ENCODE measurements at regions not wholly inside any gene's neighbourhood (a gene's known extent, or its start where the extent isn't known, plus 50 kb on each side); places are given as distances from the start of the nearest gene placed in this dataset.
"Not testable (repeated sequence)": the region's sequence is repeated elsewhere in the genome, so short reads cannot be mapped to it uniquely, and the experiment has no call there.

DNA sequence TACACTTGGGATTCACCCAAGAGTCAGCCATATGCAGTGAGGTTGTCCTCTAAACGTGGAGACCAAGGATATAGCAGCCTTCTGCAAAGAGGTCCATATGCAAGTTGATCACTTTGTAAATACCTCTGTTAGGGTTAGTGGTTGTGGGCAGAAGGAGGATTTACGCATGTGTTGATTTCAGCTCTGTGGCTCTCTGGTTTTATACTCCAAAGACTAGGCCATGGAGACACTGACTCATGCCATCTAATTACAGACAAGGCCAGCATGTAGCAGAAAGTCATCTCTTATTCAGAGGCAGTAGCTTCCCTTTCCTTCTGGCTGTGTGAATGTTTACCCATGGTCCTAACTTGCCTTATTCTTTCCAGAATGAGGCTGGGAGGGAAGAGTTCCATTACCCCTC is 140.9 kb upstream of the GOLGA6L4 start:
- not testable (repeated sequence) for DNase-seq

DNA sequence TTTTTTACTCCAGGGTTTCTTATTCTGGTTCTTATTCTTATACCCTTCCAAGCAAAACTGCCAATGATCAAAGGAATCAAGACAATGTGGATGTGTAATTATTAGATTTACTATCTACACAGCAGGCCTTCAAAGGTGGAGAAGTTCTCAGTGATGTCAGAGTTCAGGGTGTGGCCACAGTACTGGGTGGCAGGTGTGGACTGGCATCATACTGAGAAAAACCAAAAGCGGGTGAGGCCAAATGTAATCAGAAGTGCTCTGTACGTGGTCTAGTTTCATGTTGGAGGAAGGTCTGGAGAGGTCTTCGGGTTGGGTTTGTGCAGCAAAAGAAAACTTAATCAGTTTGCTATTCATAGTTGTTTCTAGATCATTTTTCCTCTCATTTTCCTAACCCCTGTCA is 138.5 kb upstream of the GOLGA6L4 start:
- not testable (repeated sequence) for DNase-seq

DNA sequence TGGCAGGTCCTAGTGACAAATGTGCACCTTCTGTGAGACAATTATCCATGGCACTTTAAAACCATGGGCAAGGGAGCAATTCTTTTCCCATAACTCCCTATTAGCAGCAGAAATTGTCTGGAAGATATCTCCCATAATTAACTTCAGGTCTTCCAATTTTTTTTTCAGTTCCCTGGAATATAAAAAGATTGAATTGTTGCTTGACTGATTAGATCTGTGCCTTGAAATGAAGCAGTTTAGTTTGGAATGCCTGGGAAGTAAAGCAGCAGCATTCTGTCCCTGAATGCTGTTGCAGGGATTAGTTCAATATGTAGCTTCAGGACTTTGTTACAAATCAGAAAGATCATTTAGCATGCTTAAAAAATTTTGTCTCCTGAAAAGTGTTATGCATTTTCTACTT is 137.0 kb upstream of the GOLGA6L4 start:
- DNase-seq = no peak

DNA sequence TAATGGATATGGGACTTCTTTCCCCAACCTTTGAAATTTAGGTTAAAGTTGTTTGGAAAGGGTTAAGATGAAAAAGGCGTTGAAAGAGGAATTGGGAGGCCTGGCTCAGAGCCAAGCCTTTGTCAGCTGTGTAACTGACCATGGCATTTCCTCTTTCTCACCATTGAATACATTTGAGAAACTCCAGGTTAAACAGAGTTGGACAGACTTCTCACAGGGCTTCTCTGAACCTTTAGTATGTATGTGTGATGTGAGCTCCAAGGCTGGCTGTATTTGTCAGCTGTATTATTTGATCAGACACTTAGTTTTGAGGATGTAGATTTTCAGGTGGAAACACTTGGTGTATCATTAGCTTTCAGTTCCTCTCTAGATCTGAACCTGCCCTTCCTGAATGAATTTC is 136.4 kb upstream of the GOLGA6L4 start:
- DNase-seq = no peak

DNA sequence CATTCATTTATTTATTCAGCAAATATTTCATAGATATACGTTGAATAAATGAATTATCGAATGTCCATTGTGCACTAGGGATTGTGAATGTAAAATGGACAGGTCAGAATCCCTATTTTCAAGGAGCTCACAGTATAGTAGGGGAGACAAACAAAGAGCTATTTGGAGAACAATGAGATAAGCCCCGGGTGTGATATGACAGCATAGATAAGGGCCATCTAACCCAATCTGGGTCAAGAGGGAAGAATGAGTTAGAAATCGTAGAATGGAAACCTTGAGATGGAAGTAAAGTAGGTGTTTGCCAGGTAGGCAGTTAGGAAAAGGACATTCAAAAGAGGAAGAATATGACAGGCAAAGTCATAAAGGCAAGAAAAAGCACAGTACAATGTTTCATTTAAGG is 132.2 kb upstream of the GOLGA6L4 start:
- no peak for DNase-seq

DNA sequence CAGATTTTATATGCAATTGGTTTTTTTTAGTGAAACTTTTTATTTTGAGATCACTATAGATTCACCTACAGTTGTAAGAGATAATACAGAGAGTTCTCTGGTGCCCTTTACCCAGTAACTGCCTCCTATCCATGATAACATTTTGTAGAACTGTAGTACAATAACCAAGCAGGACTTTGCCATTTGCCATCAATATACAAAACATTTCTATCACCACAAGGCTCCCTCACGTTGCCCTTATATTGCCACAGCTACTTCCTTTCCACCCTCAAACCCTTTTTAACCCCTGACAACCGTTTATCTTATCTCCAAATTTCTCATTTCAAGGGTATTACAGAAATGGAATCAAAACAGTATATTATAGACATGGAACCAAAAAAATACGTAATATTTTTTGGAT is 130.7 kb upstream of the GOLGA6L4 start:
- no peak for DNase-seq

DNA sequence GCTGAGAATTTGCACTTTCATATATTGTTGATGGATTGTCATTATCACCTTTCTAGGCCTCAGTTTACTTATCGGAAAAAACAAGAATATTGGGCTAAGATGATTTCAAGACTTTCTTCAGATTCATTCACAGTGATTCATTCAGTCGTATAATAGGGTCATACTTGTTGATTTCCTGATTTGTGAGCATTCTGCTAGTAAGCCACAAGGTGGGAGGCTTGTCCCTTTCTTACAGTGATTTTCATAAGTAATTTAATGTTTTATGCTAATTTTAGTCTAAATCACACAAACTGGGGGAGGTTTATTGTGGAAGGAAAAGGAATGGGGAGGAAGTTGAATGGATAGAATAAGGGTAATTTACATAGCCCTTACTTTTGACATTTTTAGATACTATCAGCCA is 126.8 kb upstream of the GOLGA6L4 start:
- no peak for DNase-seq

DNA sequence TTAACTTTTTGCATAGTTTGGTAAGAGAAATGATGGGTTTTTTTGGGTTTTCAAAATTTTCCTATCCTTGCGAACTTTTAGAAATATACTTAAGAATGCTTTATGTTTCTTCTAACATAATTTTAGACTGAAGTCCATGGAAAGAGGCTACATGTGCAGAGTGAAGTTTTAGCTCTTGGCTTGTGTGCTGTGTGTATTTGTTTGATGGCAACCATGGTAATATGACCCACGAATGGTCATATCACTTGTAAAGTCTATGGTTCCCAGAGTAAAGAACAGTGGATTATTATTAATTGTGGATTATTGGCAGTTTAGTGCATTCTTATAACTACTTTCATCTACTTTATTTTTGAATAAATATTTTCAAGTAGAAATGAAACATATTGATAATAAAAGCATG is 124.0 kb upstream of the GOLGA6L4 start:
- DNase-seq = no peak

DNA sequence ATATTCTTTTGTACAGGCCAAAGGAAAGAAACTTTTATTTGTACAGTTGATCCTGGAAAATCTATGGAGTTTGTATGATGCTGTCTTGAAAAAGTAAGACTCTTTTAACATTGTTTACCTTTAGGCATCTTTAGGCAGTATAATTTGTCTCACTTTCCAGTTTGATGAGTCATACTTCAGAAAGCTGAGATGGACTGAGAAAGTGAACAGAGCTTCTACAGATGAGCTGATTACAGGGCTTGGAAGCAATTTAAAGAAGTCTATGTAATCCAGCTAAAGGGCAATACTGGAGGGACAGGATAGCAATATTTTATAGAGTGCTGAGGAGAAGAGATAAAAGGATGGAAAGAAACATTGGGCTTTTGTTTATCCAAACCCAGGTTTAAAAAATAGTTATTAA is 123.5 kb upstream of the GOLGA6L4 start:
- no peak for DNase-seq

DNA sequence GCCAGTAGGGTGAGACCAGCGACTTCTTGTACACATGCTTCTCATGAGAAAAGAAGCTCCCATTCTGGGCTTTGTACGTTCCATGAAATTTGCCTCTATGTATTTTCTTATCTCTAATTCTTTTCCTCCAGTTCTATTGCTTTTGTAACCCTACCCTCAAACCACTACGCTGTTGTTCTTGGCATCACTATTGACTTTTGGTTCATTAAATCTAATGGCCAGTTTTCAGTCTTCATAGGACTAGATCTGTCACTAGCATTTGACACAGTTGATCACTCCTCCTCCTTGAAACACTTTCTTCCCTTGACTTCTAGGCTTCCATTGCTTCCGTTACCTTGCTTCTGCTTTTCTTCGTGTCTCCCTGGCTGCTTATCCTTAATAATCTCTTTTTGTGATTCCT is 121.7 kb upstream of the GOLGA6L4 start:
- DNase-seq = no peak

DNA sequence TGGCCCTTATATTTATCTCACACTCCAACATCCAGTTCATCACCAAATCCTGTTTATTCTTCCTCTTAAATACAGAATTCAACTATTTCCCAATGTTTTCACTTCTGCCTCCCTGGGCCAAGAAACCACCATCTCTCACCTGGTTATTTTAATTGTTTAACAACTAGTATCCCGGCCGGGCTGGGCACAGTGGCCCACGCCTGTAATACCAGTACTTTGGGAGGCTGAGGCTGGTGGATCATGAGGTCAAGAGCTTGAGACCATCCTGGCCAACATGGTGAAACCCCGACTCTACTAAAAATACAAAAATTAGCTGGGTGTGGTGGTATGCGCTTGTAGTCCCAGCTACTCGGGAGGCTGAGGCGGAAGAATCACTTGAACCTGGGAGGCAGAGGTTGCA is 120.9 kb upstream of the GOLGA6L4 start:
- not testable (repeated sequence) for DNase-seq

DNA sequence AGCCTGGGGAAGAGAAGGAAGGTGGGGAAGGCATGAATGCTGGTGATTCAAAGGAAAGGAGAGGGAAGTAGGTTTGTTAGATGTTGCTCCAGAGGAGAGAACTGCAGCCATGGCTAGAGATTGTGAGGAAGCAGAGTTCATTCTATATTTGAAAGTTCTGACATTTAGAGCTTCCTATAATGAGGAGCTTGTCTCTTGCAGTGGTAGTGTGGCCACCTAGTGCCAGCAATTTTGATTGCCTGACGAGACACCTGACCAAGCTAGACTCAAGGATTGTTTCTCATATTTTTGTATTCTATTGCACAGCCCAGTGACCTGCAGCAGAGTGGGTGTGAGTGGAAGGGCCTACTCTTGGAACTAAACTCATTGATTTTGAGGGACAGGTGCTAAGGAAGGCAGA is 116.2 kb upstream of the GOLGA6L4 start:
- DNase-seq = not testable (repeated sequence)

DNA sequence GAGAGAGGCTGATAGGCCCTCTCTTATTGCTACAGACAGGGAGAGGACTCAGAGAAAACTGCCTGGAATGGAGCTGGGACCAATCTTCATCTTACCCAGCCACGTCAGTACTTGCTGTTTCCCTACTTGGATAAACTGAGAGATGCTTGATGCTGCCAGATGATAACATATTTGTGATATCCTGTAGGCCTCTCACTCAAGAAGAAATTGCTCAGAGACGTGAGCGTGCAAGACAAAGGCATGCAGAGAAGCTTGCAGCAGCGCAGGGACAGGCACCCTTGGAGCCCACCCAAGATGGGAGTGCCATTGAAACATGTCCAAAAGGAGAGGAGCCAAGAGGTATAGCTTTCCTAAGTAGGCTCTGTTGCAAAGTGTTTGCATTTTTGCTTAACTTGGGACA is 114.7 kb upstream of the GOLGA6L4 start:
- not testable (repeated sequence) for DNase-seq

DNA sequence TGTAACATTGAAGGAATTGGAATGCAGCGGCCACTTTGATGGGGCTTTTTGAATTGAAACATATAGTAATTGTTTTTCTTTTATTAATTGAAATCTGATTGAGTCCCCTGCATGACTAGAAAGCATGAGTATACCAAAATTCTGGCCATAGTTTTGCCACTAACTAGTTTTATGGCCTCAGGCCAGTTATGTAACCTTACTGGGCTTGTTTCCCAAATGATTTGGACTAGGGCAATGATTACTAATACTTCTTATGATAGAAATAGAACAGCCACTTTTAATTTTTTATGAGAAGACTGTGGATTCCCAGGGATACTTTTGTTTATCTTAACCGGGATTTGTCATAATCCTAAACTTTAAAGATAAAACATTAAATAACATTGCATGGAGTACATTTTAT is 106.9 kb upstream of the GOLGA6L4 start:
- not testable (repeated sequence) for DNase-seq

DNA sequence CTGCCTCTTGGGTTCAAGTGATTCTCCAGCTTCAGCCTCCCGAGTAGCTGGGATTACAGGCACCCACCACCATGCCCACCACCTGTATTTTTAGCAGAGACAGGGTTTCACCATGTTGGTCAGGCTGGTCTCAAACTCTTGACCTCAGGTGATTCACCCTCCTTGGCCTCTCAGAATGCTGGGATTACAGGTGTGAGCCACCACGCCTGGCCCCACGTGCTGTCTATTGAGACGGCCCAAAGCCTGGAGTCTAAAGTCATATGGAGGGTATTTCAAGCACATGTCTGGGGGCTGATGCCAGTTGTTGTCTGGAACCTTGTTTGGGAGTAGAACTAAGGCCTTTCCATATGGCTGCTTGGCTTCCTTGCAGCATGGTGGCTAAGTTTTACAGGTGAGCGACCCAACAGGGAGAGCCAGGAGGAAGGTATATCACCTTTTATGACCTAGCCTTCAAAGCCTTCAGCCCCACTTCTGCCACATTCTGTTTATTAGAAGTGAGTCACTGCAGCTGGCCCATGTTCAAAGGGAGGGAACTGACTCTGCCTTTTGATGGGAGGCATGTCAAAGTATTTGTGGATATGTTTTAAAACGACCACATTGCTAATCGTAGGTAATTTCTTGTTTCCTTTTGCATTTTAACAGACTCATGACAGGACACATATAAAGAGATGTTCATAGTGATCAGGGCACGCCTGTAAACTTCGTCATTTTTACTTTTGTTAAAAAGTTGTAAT is 105.3 kb upstream of the GOLGA6L4 start:
- not testable (repeated sequence) for DNase-seq

DNA sequence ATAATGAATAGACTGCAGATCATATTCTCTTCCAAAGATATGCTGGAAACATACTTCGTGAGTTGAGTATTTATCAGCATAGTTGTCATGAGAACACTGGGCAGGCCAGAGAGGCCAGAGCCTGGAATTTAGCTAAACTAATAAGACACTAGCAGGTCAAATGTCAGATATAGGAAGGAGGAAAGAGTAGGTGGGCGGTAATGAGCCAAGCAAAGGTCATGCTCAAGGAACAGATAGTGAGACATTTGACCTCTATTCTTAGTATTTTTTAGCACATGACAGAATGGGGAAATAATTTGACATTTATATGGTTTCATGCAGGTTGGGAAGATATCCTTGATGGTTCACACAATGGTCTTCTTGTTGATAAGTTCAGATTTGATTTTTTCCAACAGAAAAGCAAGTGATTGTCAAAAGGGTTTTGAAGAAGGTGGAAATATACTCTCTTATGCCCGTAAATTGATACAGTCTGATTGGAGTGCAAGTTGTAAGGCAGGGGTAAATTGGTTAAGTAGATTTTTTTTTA is 99.6 kb upstream of the GOLGA6L4 start:
- DNase-seq = not testable (repeated sequence)

DNA sequence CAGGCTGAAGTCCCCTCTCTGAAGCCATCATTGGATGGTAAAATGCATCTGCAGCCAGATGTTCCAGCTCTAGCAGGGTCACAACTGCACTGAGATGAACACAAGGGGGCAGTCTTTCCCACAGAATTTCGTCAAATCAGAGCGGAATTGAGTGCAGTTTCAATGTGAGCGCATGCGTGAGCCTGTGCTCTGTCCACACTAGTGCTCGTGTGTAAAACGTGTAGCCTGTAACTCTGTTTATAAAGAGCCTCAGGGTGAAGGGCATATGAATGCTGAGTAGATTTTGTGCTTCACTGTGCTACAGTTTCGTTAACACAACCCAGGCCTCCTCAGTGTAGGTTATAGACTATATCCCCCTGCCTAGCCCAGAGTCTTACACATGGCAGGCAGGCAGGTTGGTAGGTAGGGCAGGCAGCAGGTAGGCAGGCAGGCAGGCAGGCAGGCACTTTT is 92.7 kb upstream of the GOLGA6L4 start:
- DNase-seq = peak; percentile 85

DNA sequence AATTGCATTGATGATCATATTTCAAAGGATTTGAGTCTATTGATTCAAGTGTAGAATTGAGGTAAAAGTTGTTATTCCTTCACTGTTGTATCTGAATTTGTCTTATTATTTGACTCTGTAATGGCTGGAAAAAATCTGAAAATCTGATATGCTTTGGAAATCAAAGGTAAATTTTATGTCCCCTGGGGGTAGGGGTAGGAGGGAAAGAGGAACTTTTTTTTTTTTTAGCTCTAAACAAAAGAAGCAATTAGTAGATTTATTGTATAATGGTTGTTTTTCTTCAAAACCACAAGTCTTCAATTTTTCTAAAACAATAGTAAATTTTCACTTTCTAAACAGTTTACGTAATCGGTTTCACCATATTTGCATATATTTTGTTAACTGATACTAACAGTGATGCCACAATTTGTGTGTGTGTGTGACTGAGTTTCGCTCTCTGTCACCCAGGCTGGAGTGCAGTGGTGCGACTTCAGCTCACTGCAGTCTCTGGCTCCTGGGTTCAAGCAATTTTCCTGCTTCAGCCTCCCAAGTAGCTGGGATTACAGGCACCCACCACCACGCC is 91.7 kb upstream of the GOLGA6L4 start:
- no peak for DNase-seq

DNA sequence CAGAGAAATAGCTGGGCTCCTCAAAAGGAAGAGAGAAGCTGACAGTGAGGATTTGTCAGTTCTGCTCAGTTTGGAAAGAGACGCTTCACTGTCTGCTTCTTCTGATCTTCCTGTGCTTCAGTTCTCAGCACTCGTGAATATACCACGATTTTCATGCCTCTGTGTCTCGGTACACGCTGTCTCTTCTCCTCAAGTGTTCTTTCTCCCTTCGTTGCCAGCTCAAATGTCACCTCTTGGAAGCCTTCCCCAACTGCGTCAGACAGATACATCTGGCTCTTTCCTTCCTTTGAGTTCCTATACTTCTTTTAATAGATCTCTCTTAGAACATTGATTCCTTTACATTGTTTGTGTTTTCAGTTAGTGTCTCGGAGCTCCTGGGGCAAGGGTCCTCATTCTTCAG is 90.6 kb upstream of the GOLGA6L4 start:
- DNase-seq = not testable (repeated sequence)

DNA sequence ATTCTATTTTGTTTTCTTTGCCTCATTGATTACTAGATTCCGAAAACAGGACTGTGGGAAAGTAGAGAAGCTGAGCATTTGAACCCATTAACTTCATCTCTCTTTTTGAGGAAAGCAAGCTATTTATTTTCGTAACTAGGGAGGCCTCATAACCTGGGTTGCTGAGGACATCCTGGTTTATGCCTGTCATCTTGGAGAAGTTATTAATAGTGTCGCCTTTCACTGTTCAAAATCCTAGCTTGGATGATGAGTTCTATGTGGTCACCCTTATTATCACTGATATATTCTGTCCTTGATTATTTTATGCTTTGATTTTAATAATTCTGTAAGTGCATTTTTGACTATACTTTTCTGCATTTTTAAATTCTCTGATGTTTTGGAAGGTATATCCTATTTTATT is 89.3 kb upstream of the GOLGA6L4 start:
- DNase-seq = not testable (repeated sequence)

DNA sequence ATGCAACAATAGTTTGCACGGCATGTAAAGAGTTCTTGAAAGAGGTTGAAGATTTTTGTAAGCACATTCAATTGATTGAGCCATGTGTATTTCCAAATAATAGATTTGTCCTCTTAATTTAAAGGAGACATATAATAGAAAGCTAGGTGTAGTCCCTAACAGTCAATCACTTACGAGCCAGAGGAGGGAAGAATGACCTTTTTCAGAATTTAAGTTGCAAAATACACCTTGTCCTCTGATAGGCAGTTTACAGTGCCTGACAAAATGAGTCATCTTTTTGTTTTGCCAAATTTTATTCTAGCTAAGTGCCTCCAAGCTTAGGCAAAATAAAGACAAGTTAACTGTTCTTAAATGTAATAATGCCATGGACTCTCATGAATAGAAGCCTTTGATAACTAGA is 88.3 kb upstream of the GOLGA6L4 start:
- not testable (repeated sequence) for DNase-seq

DNA sequence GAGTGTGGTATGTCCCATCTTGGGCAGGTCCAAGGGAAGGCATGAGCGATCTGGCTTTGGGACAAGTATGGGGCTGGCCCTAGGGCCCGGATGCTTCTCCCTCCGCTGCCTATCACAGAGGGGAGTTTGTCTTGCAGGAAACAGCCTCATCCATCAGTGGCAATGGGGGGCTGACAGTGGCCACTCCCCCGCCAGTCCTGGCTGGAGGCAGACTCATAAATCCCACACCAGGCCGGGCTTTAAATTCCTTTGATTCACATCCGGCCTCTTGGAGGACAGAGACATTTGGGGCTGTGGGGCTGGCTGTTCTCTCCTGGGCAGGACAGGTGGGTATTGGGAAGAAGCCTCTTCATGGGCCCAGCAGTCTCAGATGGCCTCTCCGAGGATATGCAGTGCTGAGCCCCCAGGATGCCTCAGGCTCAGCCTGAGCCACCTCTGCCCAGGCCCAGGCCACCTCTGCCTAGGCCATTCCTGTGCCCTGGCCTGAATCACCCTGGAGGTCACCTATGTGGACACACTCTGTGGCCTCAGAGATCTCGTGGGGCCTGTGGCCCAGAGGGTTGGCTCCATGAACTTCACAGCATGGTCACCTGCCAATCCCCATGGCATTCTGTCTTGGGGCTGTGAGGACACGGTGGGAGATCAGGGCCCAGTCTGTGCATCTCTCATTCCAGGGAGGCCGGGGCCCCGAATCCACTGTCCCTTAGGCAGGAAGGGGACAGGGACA is 84.2 kb upstream of the GOLGA6L4 start:
- no peak for DNase-seq

DNA sequence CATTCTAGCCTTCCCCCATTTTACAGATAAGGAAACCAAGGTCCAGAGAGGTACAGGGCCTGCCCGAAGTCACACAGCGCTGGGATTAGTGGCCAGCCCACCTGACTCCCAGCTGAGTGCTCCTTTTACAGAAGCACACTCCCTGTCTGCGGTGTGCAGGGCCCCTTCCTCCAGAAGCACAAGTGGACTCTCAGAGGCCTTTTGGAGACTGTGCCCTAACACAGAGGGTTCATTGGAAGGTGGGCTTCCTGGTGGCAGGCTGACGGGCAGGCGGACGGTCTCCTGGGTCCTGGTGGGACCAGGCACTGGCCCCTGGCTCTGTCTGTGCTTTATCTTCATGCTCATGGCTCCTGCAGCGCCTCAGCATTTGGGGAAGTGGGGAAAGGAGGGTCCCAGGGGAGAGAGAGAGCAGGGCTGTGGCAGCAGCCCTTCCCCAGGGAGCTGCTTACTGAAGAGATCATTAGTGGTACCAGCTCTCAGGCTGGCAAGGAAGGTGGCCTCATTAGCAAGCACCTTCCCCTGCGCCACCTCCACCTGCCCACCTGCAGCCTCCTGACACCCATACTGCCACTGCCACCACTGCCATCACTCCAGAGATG is 83.1 kb upstream of the GOLGA6L4 start:
- not testable (repeated sequence) for DNase-seq

Data from CD4-positive, alpha-beta T cell treated with Interleukin-17A for 1 hour (primary cell).